Adrenal gland (tissue), 5 donors: ENCODE measurements at regions not wholly inside any gene's neighbourhood (a gene's known extent, or its start where the extent isn't known, plus 50 kb on each side); places are given as distances from the start of the nearest gene placed in this dataset.

ENCODE experiments used
- CTCF ChIP-seq, 6 experiments: fragments of 450-650 bp in 4 of 6; fragments of 200-600 bp in 2 of 6; sonication (generic) in 1 of 6; IDR thresholded peaks; 1 replicate in 5 of 6; 2 replicates in 1 of 6; pipeline versions ENCODE4 v1.5.1 to v1.8.0; 2016 to 2021; ENCODE audit warnings: antibody characterized with exemption in 6 of 6, mild to moderate bottlenecking in 2 of 6, moderate library complexity in 1 of 6
- POLR2A ChIP-seq, 2 donors: fragments of 450-650 bp; IDR thresholded peaks; one replicate each; pipeline ENCODE4 v1.6.1; 2017; ENCODE audit warnings: antibody characterized with exemption in 2 of 2, mild to moderate bottlenecking in 2 of 2, moderate library complexity in 1 of 2
- donor health status: DM: no; HTN: no; CAD: no.

DNA sequence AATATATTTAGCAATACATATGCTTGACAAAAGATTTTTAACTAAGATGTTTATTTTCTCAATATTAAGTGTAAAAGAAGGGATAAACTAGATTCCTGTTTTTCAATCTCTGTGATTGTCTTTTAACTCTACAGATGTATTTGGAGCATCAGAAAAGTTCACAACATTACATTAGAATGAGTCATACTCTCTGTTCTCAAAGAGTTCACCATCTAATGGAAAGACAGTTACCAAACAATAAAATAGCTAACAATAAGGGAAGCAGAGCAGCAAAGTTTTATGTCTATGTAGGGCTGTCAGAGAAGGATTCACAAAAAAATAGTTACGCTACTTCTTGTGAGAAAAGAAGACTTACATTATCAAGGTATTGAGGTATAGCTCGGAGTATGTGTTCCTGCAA, 109.2 kb upstream of the MAP2 start:
- no peak for TF ChIP-seq CTCF (IDR thresholded peaks at IDR 0.05)
- TF ChIP-seq POLR2A (IDR thresholded peaks at IDR 0.05), result no peak
